ENCODE measurements at regions not wholly inside any gene's neighbourhood (a gene's known extent, or its start where the extent isn't known, plus 50 kb on each side); places are given as distances from the start of the nearest gene placed in this dataset.

GRCh38 chr2:56099963-56100362, 83.8 kb upstream of the CCDC85A start:
- POLR2A ChIA-PET, result no interaction called here
- Histone ChIP-seq H3K4me1 (ENCODE audit: control insufficient read depth, insufficient read depth, low read length) (no peaks in the 10 kb centered on the region), H3K36me3 (ENCODE audit: control insufficient read depth in 2 of 2, insufficient read depth in 1 of 2, low read length in 2 of 2) (no peaks in the 10 kb centered on the region), H3K9me3 (ENCODE audit: control insufficient read depth, insufficient read depth, low read depth, low read length) (no peaks in the 10 kb centered on the region), H3K27ac (ENCODE audit: extremely low read depth, low read depth, low read length) (no peak overlapping the region), H3K4me3 (ENCODE audit: low read depth, low read length) (no peak overlapping the region)
- no peak for TF ChIP-seq ZNF621 (tag by site-specific recombination; IDR thresholded peaks at IDR 0.05)
- no peak for TF ChIP-seq ZNF302 (tag by site-specific recombination; IDR thresholded peaks at IDR 0.05; ENCODE audit: low read depth)
- TF ChIP-seq ZFHX2 (tag by site-specific recombination; conservative IDR thresholded peaks at IDR 0.05), result no peak
- no peak for TF ChIP-seq ATF2 (tag by site-specific recombination; IDR thresholded peaks at IDR 0.05; ENCODE audit: low read depth)
- no peak for TF ChIP-seq ZNF311 (tag by site-specific recombination; IDR thresholded peaks at IDR 0.05; ENCODE audit: borderline replicate concordance)
- no peak for TF ChIP-seq ZNF426 (tag by site-specific recombination; IDR thresholded peaks at IDR 0.05)
- no peak for TF ChIP-seq KLF17 (tag by site-specific recombination; IDR thresholded peaks at IDR 0.05)
- TF ChIP-seq ZNF791 (tag by site-specific recombination; IDR thresholded peaks at IDR 0.05), result no peak
- CTCF ChIA-PET, result interaction anchor here (0.6 kb wide), 1 partner anchor 25 kb away, joined by 3 read pairs; no protein-coding TSS in a partner anchor

GRCh38 chr2:56100791-56101312, 82.9 kb upstream of the CCDC85A start:
- ChIA-PET POLR2A (no interaction called here), CTCF (interaction anchor here (0.7 to 1.4 kb wide), 4 partner anchors 9 to 356 kb away, joined by 3 to 6 read pairs (median 3); no protein-coding TSS in a partner anchor)
- Histone ChIP-seq H3K36me3 (ENCODE audit: control insufficient read depth in 2 of 2, insufficient read depth in 1 of 2, low read length in 2 of 2) (no peaks in the 10 kb centered on the region), H3K9me3 (ENCODE audit: control insufficient read depth, insufficient read depth, low read depth, low read length) (no peaks in the 10 kb centered on the region), H3K4me1 (ENCODE audit: control insufficient read depth, insufficient read depth, low read length) (no peaks in the 10 kb centered on the region), H3K27ac (ENCODE audit: extremely low read depth, low read depth, low read length) (no peak overlapping the region), H3K4me3 (ENCODE audit: low read depth, low read length) (no peak overlapping the region)
- TF ChIP-seq ZBTB20 (tag by site-specific recombination; IDR thresholded peaks at IDR 0.05) (no peak), ZNF112 (tag by site-specific recombination; IDR thresholded peaks at IDR 0.05) (no peak), ZNF701 (tag by site-specific recombination; IDR thresholded peaks at IDR 0.05) (no peak), GFI1B (tag by site-specific recombination; IDR thresholded peaks at IDR 0.05) (no peak), ZNF664 (tag by site-specific recombination; IDR thresholded peaks at IDR 0.05) (no peak), WT1 (tag by site-specific recombination; IDR thresholded peaks at IDR 0.05) (no peak), ZNF585B (tag by site-specific recombination; IDR thresholded peaks at IDR 0.05) (no peak)
- TF ChIP-seq, protein P1, sequence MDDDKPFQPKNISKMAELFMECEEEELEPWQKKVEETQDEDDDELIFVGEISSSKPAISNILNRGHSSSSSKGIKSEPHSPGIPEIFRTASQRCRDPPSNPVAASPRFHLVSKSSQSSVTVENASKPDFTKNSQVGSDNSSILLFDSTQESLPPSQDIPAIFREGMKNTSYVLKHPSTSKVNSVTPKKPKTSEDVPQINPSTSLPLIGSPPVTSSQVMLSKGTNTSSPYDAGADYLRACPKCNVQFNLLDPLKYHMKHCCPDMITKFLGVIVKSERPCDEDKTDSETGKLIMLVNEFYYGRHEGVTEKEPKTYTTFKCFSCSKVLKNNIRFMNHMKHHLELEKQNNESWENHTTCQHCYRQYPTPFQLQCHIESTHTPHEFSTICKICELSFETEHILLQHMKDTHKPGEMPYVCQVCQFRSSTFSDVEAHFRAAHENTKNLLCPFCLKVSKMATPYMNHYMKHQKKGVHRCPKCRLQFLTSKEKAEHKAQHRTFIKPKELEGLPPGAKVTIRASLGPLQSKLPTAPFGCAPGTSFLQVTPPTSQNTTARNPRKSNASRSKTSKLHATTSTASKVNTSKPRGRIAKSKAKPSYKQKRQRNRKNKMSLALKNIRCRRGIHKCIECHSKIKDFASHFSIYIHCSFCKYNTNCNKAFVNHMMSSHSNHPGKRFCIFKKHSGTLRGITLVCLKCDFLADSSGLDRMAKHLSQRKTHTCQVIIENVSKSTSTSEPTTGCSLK (tag by site-specific recombination; IDR thresholded peaks at IDR 0.05), result no peak

- H3K27ac ChIP-seq (ENCODE audit: extremely low read depth, low read depth, low read length), result no peak overlapping the region
- H3K4me1 ChIP-seq (ENCODE audit: control insufficient read depth, insufficient read depth, low read length), result no peaks in the 10 kb centered on the region
- H3K4me3 ChIP-seq (ENCODE audit: low read depth, low read length), result no peak overlapping the region
- CTCF ChIA-PET, result interaction anchor here (1.0 to 2.2 kb wide), 3 partner anchors 8 to 28 kb away, joined by 3 to 6 read pairs (median 6); no protein-coding TSS in a partner anchor
- POLR2A ChIA-PET, result no interaction called here
- no peaks in the 10 kb centered on the region for H3K9me3 ChIP-seq (ENCODE audit: control insufficient read depth, insufficient read depth, low read depth, low read length)
- H3K36me3 ChIP-seq (ENCODE audit: control insufficient read depth in 2 of 2, insufficient read depth in 1 of 2, low read length in 2 of 2), result no peaks in the 10 kb centered on the region
- TF ChIP-seq ZNF501 (tag by site-specific recombination; IDR thresholded peaks at IDR 0.05) (no peak), ZNF416 (tag by site-specific recombination; IDR thresholded peaks at IDR 0.05) (no peak), ZNF184 (tag by site-specific recombination; IDR thresholded peaks at IDR 0.05) (no peak), ZNF157 (tag by site-specific recombination; IDR thresholded peaks at IDR 0.05) (no peak), ZNF311 (tag by site-specific recombination; IDR thresholded peaks at IDR 0.05; ENCODE audit: borderline replicate concordance) (no peak), AEBP2 (tag by site-specific recombination; IDR thresholded peaks at IDR 0.05; ENCODE audit: borderline replicate concordance) (no peak), ZNF513 (tag by site-specific recombination; IDR thresholded peaks at IDR 0.05) (no peak), ZNF362 (tag by site-specific recombination; IDR thresholded peaks at IDR 0.05) (no peak), ZIC2 (tag by site-specific recombination; IDR thresholded peaks at IDR 0.05) (no peak)
Measured at GRCh38 chr2:56102098-56102497, 81.7 kb upstream of the CCDC85A start.
